RPMI7951 (cell line): ENCODE measurements at regions not wholly inside any gene's neighbourhood (a gene's known extent, or its start where the extent isn't known, plus 50 kb on each side); places are given as distances from the start of the nearest gene placed in this dataset.

Experiments used
- DNase-seq: peaks from one replicate; pipeline ENCODE4 v3.0.0-alpha.2; 2012; ENCODE audit warnings: low read depth

GRCh38 chr11:8740129-8740528 lies 57.5 kb downstream of the RPL27A start:
- no peak for DNase-seq

DNA sequence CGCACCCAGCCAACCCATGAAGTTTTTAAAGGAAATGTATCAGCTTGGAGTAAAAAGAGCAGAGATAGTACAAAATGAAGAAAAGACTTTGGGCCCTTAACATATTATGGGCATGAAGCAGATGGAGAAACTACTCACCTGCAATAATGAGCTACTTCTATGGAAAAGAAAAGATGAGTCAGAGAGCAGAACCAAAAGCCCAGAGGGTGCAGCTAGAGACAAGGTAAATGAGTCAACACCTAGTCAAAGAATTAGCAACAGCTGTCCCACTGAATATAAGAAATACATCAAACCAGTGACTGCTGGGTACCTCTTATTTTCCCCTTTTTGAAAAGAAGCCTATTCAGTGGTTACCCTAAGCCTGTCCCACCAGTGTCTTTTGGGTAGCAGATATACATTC lies 61.8 kb downstream of the RPL27A start:
- peak; percentile 48 for DNase-seq

DNA sequence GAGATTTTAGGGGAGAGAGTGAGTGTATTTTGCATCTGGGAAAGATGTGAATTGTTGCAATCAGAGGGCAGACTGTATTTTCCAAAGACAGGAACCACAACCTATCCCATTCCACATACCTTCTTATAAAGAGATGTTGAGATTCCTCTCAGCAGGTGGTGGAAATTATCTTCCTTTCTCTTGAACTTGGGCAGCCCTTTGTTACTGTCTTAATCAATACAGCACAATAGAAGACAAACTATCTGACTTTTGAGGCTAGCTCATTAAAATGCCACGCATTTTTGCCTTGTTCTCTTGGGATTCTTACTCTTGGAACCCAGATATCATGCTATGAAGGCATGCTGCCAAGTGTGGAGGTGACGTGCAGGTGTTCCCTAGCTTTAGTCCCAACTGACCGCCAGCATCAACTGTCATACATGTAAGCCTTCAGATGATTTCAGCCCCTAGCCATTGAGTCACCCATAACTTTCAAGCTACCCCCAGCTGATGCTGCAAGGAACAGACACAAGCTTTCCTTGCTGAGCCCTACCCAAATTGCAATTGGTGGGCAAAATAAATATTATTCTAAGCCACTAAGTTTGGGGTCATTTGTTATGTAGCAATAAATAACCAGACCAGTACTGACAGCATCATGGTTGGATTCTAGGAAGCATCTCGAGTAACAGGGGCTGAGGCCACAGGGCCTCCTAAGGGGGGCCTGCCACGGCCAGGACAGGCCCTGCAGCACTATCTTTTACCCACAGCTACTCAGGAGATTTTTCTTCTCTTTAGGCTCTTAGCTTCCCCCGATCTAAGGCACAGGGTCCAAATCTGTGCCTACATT lies 63.0 kb downstream of the RPL27A start:
- DNase-seq = no peak

DNA sequence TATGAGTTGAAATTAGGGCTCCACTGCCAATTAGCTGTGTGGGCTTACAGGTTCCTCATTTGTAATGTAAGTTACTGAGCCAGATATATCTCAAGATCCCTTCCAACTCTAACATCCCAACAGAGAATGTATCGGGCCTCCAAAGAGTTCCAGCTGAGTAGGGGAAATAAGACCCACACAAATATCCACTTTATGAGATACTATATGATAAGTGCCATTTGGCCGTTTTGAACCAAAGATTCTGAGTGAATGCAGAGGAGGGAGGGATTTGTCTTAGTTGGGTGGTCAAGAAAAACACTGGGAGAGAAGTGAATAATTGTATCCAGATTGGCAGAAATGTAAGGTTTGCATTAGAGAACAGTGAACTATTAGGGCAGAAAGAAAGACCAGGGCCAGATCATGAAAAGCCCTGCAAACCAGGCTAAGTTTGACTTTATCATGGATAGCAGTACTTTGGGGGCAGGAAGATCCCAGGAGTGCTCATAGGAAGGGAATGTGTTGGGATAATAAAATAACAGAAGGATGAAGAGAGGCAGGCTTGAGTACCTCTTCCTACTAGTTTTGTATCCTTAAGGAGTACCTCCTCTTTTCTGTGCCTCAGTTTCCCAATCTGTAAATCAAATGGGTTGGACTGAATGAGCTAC lies 63.9 kb downstream of the RPL27A start:
- no peak for DNase-seq

GRCh38 chr11:8747173-8747572 lies 64.6 kb downstream of the RPL27A start:
- no peak for DNase-seq

- DNase-seq = no peak
Observed at GRCh38 chr11:8748317-8748716, 65.7 kb downstream of the RPL27A start.

GRCh38 chr11:8749202-8749601 lies 66.6 kb downstream of the RPL27A start:
- DNase-seq = no peak

- no peak for DNase-seq
Observed at GRCh38 chr11:8754241-8754640, 71.6 kb downstream of the RPL27A start.

DNA sequence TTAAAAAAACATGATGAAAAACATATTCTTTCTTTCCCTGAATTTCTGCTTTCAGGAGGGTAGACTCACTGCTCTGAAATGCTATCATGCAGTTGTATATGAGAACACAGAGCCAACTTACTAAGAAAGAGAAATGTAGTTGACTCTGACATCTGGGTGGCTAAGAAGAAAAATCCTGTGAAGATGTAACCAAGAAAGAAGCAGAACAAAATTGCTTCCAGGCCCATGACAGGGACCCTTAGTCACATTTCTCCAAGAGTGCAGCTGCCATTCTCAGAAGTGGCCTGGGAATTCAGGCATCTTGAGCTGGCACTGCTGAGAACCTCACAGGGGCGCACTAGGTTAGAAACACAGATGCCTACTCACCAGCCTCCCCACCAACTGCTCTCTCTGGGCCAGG lies 73.6 kb downstream of the RPL27A start:
- no peak for DNase-seq

DNA sequence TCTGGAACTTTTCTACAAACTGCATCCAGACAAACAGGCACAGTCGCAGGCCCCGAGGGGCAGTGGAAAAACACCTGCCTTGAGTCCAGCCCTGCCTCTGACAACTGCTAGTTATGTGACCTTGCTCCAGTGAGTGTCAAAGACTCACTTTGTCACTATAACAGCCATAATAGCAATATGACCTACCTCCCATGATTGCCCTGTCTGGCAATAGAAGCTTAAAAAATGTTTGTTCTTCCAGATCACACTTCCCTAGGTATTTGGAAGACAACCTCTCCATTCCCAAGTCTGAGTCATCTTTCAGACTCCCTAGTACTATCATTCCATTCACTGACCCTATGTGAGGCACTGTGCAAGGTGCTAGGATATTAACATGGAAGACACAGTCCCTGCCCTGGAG lies 74.5 kb downstream of the RPL27A start:
- DNase-seq = no peak

DNA sequence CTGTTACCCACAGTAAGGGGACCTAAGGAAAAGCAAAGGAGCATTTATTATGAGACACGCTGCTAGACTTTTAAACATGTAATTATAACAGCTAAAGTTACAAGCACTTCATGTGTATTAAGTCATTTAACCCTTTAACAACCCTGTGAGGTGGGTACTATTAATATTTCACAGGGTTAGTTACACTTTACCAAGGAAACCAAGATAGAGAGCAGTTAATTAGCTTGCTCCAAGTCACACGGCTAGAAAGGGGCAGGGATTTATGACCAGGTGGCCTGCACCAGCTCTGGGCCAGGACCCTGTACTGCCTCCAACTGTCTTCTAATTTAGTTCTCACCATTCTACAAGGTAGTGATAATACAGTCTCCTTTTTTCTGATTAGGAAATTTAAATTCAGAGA lies 74.9 kb downstream of the RPL27A start:
- no peak for DNase-seq

DNA sequence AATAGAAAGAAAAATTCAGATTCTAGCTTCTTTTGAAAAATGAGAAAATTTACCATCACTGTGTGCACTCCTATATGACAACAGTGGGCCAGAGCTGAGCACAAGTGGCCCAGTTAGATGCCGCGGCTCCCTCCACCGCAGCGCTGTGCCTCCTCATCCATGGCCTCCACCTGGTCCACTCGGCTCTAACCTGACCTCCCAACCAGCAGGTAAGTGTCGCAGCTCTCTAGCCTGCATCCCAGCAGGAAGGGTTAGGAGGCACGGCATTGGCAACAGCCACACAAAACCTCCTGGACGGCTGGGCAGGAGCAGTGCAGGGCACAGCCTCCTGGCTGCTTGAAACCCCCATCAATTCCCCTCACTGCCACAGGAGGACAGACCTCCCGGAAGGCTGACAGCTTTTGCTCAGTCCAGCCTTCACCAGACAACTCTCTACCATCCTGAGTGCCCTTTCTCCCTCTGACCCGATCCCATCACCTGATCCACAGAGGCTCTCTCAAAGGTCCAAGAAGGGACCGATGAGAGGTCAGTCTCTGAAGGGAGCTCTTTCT lies 76.1 kb downstream of the RPL27A start:
- DNase-seq = no peak

DNA sequence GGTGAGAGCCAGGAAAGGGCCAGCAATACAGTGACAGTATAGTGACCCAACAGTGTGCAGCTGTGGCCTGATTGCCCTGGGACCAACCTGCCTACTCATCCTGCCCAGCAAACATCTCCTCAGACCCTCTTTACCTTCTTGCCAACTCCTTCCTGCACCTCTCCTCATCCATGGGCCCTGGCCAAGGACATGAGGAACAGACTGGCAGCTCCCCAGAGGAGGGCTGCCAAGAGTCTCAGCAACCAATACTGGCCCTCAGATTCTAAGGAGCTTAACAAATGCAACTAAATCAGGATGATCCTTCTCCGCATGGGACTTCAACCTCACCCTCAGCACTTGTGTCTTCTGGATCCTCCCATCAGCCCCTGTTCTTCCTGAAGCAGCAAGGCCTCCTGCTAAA lies 77.0 kb downstream of the RPL27A start:
- DNase-seq = no peak

DNA sequence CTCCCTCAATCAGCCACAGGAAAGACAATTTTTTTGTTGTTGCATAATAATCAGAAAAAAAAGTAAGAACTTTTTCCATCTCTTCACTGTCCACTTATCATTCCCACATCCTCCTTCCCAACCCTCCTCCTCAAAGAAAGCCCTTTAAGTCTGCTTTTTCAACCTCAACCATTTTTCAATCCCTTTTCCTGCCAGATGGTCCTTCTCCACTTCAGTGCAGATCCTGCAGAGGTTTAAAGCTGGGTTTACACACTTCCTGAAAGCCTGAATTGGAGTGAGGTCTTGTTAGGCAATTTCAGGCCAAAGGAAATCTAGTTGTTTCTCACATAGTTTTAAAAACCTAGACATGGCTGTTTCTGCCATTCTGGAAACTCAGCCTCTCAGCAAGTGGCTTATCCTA lies 78.3 kb downstream of the RPL27A start:
- no peak for DNase-seq

GRCh38 chr11:8763070-8763685 lies 80.6 kb downstream of the RPL27A start:
- DNase-seq = no peak

DNA sequence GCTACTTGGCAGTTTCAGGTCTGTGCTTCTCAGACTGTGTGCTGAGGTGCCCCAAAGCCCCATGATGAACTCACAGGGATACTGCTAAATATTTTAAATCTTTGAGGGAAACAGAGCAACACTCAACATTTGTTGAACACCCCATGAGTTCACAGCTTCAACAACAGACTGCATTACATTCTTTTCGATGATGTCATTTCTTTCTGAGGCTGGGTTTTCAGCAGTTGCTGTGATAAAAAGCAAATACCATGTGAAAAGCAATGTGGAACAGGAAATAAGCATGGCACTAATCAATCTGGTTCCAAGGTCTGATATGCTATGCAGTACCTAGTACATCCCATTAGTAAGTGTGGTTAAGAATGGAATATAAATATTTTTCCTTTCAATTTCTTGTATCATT lies 82.7 kb downstream of the RPL27A start:
- DNase-seq = no peak

DNA sequence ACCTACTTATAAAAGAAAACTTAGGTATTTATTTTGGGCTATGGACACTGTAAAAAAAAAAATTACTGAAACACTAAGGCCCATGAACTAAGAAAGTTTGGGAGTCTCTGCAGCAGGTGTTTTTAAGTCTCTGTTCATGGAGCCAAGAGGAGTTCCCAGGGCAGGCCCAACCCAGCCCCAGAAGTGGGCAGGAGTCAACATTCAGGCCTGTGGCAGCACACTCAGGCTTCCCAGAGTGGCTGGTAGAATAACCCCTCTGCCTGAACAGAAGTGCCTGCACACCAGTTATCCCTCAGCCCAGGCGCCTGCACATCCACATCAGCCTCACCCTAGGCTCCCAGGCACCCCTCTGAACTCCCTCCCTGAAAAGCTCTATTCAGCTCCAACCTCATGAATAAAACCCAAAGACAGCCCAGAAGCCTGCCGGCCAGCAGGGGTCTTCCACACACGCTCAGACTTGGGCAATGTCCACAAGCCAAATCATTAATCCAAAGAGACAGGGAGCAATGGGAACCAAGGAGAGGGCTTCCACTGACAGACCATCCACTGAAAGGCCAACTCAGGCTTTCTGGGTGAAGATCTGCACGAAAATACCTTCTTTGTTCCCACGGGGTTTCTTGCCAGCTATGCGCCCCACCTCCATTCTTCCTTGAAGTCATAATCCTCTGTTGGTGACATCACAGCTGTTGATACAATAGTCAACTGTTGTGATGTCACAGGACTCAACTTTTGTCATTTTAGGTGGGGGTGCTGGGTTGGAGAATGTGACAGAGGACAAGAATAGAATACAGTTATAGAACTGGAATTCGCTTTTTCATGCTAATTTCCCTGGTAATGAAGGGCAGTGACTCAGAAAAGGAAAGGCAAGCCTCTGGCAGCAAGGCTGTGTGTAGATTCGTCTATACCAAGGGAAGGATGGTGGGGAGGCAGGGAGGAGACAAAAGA lies 83.7 kb downstream of the RPL27A start:
- peak; percentile 75 for DNase-seq

DNA sequence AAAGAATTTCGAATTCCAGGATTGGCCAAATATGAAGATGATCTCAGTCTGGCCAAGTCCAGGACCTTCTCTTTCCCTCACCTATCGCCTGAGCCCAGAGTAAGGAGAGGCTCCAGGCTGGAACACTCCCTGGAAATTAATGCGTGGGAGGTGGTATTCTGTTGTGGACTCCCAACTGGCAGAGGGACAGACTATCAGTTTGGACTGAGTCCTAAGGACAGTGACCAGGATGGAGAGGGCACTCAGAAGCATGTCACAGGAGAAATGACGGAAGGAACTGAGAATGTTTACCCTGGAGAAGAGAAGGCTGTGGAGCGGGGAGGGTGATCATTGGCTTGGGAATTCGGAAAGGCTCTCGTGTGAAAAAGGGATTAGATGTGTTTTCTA lies 84.4 kb downstream of the RPL27A start:
- no peak for DNase-seq

DNA sequence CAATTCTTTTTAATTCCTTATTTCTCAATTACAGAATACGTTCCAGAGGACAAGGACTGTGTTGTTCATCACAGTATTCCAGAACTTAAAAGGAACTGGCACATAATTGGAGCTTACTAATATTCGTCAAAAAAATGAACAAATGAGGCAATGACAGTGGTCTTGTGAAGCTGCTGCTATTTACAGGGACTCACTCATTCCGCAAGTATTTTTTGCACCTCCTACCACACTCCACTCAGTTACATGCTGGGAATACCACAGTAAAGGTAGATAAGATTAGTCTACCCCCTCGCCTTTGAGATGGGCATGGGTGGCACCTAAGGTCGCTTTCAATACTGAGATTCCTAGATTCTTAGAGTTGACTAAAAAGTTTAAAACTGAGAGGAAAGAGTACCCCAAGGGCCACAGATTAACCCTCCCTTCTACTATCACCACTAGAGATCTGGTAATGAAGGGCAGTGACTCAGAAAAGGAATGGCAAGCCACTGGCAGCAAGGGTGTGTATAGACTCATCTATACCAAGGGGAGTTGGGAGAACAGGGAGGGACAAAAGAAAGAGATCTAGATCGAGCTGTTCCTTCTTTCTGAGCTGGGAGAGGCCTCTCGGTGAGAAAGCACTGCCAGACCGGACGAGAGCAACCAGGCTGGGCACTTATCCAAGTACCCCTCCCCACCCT lies 85.0 kb downstream of the RPL27A start:
- DNase-seq = peak; percentile 75

- DNase-seq = peak; percentile 77
Observed at GRCh38 chr11:8768625-8769333, 86.2 kb downstream of the RPL27A start.
